SW 1271 (cell line): ENCODE measurements at regions not wholly inside any gene's neighbourhood (a gene's known extent, or its start where the extent isn't known, plus 50 kb on each side); places are given as distances from the start of the nearest gene placed in this dataset.

Experiments used
- DNase-seq, 2 experiments: peaks; one replicate each; lab custom pipeline; 2025; lab: John Stamatoyannopoulos, UW

DNA sequence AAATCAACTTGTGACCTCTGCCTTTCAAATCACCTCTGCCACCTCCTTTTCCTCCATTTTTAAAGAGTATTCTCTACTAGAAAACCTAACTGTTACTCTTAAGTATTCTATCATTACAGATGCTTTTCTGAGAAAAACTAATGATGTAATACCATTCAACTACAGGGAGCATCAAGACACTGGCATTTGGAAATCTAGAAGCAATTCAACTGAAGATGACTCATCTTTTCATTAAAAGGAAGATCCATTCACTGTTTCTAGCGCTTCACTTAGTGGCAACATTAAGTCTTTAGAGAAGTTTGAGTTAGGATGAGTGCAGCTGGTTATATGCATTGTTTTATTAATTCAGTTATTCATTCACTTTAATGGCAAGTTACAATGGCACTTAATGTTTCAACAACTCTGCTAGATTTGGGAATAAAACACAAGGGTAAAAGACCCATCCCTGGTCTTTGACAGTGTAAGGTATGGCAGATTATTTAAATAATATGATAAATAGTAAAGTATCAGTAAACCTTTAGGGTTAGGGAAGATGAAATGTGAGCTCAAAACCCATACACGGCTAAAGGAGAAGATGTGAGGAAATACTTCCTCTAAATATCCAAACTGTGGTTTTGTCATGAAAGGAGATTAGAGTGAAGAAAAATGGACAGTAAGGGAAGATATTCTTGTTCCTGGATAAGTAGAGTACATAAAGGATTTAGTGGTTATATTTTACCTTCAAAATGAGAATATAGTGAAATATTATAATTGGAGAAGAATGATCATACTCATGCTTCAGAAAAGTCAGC lies 61.7 kb downstream of the KCNJ2 start:
- DNase-seq = no peak

GRCh38 chr17:70232466-70232865 lies 63.1 kb downstream of the KCNJ2 start:
- DNase-seq = no peak

DNA sequence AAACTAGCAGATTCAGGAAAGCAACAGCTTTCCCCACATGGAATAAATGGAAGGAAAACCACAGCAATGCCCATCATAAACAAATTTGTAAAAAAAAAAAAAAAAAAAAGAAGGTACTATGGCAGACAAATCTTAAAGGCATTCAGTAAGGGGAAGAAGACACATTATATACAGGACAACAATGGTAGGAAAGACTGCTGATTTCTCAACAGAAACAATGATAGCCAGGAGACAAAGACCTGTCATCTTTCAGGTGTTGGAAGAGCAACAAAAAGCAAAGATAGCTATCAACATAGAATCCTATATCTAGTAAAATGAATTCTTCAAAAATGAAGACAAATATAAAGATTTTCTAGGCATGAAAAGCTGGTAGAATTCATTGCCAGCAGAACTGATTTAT lies 65.9 kb downstream of the KCNJ2 start:
- no peak for DNase-seq

DNA sequence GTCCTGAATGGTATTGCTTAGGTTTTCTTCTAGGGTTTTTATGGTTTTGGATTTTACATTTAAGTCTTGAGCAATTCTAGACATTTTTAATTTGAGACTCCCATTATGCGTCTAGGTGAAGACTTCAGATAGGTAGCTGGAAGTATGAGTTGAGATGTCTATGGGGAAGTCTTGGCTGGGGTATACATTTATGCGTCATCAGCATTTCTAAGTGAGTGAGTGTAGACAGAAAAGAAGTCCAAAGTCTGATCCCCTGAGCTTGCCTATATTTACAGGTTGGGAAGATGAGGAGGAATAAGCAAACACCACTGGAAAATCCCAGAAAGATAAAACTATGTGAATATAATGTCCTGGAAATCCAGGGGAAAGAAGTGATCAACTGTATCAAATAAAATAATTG lies 68.9 kb downstream of the KCNJ2 start:
- DNase-seq = no peak

DNA sequence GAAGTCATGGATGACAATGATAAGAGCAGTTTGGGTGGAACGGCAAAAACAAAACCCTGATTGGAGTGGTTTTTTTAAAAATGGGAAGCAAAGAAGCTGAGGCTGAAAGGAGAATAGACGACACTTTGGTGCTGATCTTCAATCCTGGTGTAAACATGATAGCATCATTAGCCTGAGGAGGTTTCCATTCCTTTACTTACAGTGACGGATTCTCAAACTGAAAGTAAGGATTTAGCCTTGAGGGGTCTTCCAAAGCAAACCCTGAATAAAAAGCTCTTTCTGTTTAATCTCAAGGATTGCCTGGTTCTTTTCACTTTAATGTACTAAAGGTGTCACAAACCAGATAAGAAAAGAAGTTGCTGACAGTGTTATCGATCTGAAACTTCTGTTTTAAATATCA lies 69.3 kb downstream of the KCNJ2 start:
- DNase-seq = no peak

GRCh38 chr17:70239391-70239826 lies 70.1 kb downstream of the KCNJ2 start:
- no peak for DNase-seq

GRCh38 chr17:70241071-70241470 lies 71.7 kb downstream of the KCNJ2 start:
- DNase-seq = no peak

- DNase-seq = no peak
Observed at GRCh38 chr17:70242781-70243437, 73.6 kb downstream of the KCNJ2 start.

DNA sequence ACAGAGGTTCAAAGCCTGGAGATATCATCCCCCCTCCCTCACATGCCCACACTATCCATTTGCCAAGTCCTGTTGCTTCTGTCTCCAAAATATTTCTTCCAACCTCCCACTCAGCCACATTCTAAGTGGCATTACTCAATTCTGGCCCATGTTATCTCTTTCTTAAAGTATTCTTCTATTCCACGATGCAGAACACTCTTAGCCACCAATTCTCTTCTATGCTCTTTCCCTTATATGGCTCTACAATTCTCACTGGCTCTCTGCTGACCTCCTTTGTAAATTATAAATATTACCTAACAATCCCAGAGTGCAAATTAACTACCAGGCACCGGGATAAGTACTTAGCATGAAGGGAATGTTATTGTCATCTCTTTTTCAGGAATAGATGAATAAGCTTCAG lies 82.4 kb downstream of the KCNJ2 start:
- no peak for DNase-seq

DNA sequence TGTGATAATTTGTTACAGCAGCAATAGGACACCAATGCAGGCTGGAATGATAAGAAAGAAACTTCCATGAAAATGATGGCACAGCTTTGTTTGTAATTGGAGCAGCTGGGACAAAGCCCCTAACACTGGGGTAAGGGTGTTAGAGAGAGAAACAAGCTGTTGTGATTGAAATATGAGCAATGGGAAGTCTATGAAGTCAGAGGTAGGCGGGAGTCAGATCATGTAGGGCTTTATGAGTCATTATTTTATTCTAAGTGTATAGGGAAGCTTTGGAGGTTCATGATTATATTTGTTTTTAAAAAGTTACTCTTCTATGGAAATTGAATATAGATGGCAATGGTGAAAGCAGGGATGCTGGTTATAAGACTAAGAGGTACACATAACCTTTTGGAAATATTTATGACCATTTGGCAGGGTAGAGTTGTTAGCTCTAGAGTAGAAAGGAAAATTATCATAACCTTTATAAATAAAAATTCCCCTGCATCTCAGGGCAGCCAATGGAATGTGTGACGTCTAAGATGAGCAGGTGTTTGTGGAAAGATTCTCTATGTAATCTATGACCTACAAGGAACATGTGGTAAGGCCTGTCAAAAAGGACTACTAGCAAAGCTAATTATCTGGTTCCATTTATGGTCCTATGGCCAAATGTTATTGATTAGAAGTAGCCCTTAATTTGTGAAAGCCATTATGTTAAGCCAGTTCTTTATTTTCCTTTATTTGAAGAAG lies 85.6 kb downstream of the KCNJ2 start:
- DNase-seq = no peak

GRCh38 chr17:70256751-70257150 lies 87.4 kb downstream of the KCNJ2 start:
- DNase-seq = no peak

- DNase-seq = no peak
Observed at GRCh38 chr17:70258465-70258864, 89.1 kb downstream of the KCNJ2 start.

- no peak for DNase-seq
Observed at GRCh38 chr17:70259400-70259799, 90.1 kb downstream of the KCNJ2 start.

GRCh38 chr17:70261170-70261569 lies 91.8 kb downstream of the KCNJ2 start:
- DNase-seq = no peak

- DNase-seq = no peak
Observed at GRCh38 chr17:70265471-70265870, 96.1 kb downstream of the KCNJ2 start.

DNA sequence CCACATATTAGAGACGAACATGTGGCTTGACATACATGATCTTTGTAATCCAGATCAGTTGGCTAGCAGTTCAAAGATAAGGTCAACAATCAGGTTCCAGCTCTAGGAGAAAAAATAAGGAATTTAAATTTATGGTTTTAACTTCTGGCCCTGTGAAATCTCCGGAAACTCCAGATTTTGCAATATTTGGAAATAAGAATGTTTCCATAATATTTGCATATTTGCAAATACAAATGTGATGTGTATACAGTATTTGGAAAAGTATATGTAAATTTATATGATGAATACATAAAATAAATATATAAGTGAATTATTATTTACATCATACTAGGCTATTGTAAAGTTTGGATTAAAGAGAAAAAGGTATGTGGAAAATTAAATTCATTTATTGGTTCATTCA lies 97.1 kb downstream of the KCNJ2 start:
- DNase-seq = no peak

GRCh38 chr17:70268383-70268782 lies 99.1 kb downstream of the KCNJ2 start:
- DNase-seq = no peak

DNA sequence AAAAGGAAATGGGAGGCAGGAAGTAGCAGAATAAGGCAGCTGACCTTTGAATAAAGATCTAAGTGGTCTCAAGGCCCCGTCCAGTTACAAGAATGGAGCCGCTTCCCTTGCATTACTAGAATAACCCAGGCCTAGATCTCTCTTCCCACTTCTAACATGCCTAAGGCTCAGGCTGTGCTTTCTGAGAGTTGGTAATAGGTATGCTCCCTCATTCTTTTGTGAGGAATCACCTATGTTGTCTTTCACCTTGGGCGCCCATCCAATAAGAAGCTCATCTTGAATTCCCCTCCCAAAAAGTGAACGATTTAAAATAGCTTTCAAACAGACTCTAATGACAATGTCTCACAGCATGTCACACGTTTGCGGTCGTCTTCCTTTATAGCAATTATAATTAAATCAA lies 101.2 kb downstream of the KCNJ2 start:
- DNase-seq = no peak

- no peak for DNase-seq
Observed at GRCh38 chr17:70271200-70271599, 101.9 kb downstream of the KCNJ2 start.

DNA sequence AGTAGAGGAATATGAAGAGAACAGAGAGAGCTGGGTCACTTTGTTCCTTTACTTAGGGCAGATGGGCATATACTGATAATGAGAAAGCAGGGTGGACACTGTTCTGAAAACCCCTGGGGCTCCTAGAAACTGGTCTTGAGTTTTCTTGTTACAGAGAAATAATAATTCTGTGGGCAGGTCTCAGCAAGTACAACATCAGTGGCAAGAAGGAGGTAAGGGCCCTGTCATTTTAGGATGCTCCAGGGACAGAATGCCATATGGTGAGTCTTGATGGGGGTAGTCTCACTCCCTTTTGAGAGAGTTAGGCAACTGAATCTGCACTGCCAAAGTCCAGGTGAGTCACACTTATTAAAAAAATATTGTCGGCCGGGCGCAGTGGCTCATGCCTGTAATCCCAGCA lies 102.3 kb downstream of the KCNJ2 start:
- no peak for DNase-seq

DNA sequence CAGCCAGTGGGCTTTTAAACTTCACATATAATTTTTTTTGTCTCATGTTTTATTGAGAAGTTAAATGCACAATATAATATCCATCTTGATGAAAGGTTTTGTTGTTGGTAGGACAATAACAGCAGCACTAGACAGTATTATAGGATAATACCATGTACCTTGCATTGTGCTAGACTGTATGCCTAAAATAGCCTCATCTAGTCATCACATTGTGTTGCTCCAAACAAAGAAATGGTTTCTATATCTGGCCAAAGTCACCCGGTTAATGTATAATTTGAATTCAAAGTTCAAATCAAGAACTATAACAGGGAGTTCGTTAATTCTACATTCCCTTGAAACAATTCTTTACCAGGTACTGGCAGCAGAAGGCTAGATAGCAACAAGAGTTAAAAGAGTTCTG lies 104.9 kb downstream of the KCNJ2 start:
- DNase-seq = no peak

DNA sequence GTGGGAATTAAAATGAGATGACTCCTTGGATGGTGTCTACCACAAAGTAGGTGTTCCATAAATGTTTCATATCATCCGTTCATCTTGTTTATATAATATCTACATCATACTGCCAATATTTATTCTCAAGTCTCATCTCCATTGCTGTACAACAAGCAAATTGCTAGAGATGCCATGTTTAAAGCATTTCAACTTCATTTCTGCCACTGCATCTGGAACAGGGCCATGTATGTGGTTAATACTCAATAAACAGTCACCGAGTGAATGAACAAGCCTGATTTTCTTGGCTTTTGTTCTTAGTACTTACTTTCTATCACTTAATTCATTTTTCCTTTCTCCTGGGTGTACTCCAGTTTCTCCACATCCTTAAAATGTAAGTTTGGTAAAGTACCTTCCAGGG lies 107.6 kb downstream of the KCNJ2 start:
- DNase-seq = no peak

DNA sequence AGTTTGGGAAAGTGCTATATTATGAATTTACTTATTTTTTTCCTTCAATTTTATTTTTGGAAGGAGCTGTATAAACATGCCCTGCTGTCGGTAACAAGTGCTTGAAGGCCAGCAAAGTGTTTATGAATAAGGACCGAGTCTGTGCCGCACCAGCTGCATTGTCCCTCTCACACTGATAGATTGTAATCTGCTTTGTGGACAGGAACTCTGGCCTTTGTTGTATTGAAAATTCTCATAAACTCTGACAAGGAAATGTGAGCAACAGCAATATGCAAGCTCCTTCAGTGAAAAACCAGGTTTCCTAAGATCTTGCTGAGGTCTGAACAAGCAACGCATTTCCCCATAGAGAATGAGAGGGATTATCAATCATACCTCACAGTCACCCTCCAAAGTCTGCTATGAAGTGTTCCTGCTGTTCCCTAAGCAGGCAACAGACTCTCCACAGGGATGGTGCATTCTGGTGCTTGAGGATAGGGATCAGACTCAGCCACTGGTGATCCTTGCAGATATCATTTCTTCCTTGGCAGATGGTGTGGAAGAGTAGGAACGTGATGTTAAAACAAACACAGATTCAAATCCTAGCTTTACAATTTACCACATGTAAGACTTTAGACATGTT lies 109.6 kb downstream of the KCNJ2 start:
- DNase-seq = no peak
